Gastroesophageal sphincter (tissue), 3 donors: ENCODE measurements at regions not wholly inside any gene's neighbourhood (a gene's known extent, or its start where the extent isn't known, plus 50 kb on each side); places are given as distances from the start of the nearest gene placed in this dataset.

ENCODE experiments used
- CTCF ChIP-seq, 4 experiments: fragments of 200-600 bp in 2 of 4; fragments of 450-650 bp in 2 of 4; sonication (generic) in 1 of 4; IDR thresholded peaks; one replicate each; pipeline ENCODE4 v1.5.1; 2017 to 2019; ENCODE audit warnings: antibody characterized with exemption in 4 of 4, mild to moderate bottlenecking in 2 of 4, moderate library complexity in 2 of 4
- POLR2AphosphoS5 ChIP-seq: sonication (generic); formaldehyde crosslinking; IDR thresholded peaks from one replicate; pipeline ENCODE4 v1.6.1; 2017; ENCODE audit warnings: antibody characterized with exemption

GRCh38 chr19:28949027-28949426 lies 263.9 kb downstream of the UQCRFS1 start:
- TF ChIP-seq POLR2AphosphoS5 (no peak), CTCF (IDR thresholded peaks at IDR 0.05) (no peak)
